Fibroblast of lung (primary cell): ENCODE measurements at regions not wholly inside any gene's neighbourhood (a gene's known extent, or its start where the extent isn't known, plus 50 kb on each side); places are given as distances from the start of the nearest gene placed in this dataset.

Experiments used
- DNase-seq, 2 donors: peaks; one replicate each; pipeline versions ENCODE4 v3.0.0 to v3.0.0-alpha.2; 2010; ENCODE audit warnings: low read depth in 2 of 2
- H2AFZ ChIP-seq: 2 replicates; pipeline ENCODE4 v1.5.1; 2012; ENCODE audit warnings: low read length, control low read depth, inconsistent platforms
- H3K27ac ChIP-seq: 2 replicates; pipeline ENCODE4 v1.5.1; 2011; ENCODE audit warnings: low read length, control low read depth; ENCODE audit not compliant: insufficient read depth
- H3K27me3 ChIP-seq: 2 replicates; pipeline ENCODE4 v1.5.1; 2011; ENCODE audit warnings: mild to moderate bottlenecking, low read length; ENCODE audit not compliant: control insufficient read depth, insufficient read depth
- H3K36me3 ChIP-seq: 2 replicates; pipeline ENCODE4 v1.5.1; 2011; ENCODE audit warnings: low read length; ENCODE audit not compliant: control insufficient read depth, insufficient read depth
- H3K4me1 ChIP-seq: 2 replicates; pipeline ENCODE4 v1.5.1; 2011; ENCODE audit warnings: low read length; ENCODE audit not compliant: control insufficient read depth, insufficient read depth; ENCODE audit errors: extremely low read depth
- H3K4me2 ChIP-seq: 2 replicates; pipeline ENCODE4 v1.5.1; 2011; ENCODE audit warnings: low read length, control low read depth; ENCODE audit not compliant: insufficient read depth; ENCODE audit errors: extremely low read depth
- H3K4me3 ChIP-seq, 4 experiments: fragments of 200-600 bp in 1 of 4; sonication (generic) in 1 of 4; replicated peaks in 1 of 4; 2 replicates each; pipeline ENCODE4 v1.5.1; 2011 to 2016; ENCODE audit warnings: low read length in 4 of 4, low read depth in 3 of 4, mild to moderate bottlenecking in 3 of 4, control low read depth in 2 of 4, inconsistent platforms in 1 of 4, mixed read lengths in 1 of 4; ENCODE audit not compliant: insufficient read depth in 1 of 4; ENCODE audit errors: control extremely low read depth in 1 of 4
- H3K79me2 ChIP-seq: 2 replicates; pipeline ENCODE4 v1.5.1; 2012; ENCODE audit warnings: mild to moderate bottlenecking, low read length, inconsistent platforms; ENCODE audit not compliant: control insufficient read depth, insufficient read depth
- H3K9ac ChIP-seq: 2 replicates; pipeline ENCODE4 v1.5.1; 2011; ENCODE audit warnings: mild to moderate bottlenecking, low read length, control low read depth; ENCODE audit not compliant: insufficient read depth
- H3K9me3 ChIP-seq: 2 replicates; pipeline ENCODE4 v1.5.1; 2012; ENCODE audit warnings: low read depth, low read length; ENCODE audit not compliant: control insufficient read depth, insufficient read depth
- H4K20me1 ChIP-seq: 2 replicates; pipeline ENCODE4 v1.5.1; 2011; ENCODE audit warnings: low read length; ENCODE audit not compliant: control insufficient read depth, insufficient read depth; ENCODE audit errors: extremely low read depth
- CTCF ChIP-seq, 2 donors: IDR thresholded peaks in 1 of 2; conservative IDR thresholded peaks in 1 of 2; 1 replicate in 1 of 2; 2 replicates in 1 of 2; pipeline ENCODE4 v1.5.1; 2011 to 2012; ENCODE audit warnings: low read length in 2 of 2, control low read depth in 1 of 2, inconsistent platforms in 1 of 2, low read depth in 1 of 2, mild to moderate bottlenecking in 1 of 2
- EZH2 ChIP-seq: IDR thresholded peaks from 2 replicates; pipeline ENCODE4 v1.5.1; 2012; ENCODE audit warnings: low read length, control low read depth, mild to moderate bottlenecking; ENCODE audit errors: missing control alignments

DNA sequence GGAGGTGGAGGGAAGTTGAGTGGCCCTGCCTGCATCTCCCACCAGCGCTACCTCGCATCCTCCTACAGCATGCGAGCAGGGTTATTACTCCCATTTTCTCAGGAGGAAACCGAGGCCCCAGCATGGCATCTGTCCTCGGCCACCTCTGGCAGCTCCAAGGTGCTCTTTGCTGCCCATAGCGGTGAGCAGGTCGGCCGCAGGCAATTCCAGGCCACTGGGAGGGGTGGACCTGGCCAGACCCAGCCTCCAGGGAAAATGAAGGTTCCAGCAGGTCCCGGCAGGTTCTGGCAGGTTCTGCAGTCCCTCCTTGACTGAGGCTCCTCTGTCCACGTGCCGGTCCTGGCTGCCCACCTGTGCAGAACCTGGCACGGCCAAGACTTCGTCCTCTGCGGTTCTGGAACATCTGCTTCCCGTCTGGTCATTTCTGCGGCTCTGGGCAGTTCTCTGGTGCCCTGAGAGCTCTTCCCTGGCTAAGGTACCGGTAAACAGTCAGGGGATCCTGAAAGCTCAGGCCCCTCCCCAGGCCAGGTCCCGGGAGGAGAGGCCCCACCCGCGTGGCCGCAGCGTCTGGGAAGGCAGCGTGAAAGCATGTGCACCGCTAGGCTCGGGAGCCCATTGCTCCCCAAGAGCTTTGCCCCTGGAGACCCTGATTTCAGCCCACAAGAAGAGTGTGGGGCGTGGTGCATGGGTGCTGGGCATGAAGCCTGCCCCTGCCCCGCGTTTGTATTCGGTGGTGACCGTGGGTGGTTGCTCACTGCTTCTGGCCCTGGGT, 112.0 kb upstream of the ADRA2C start:
- no peak overlapping the region for H3K27ac ChIP-seq
- H4K20me1 ChIP-seq = no peaks in the 10 kb centered on the region
- no peak overlapping the region for H3K4me2 ChIP-seq
- H3K36me3 ChIP-seq = no peaks in the 10 kb centered on the region
- H3K27me3 ChIP-seq = no peaks in the 10 kb centered on the region
- peaks cover 5% of the 10 kb centered on the region for H3K4me1 ChIP-seq
- H3K79me2 ChIP-seq = no peaks in the 10 kb centered on the region
- no peaks in the 10 kb centered on the region for H3K9me3 ChIP-seq
- no peak overlapping the region for H3K9ac ChIP-seq
- DNase-seq = no peak
- no peak overlapping the region for H3K4me3 ChIP-seq
- no peak for TF ChIP-seq CTCF (conservative IDR thresholded peaks at IDR 0.05 in 1 of 2, IDR thresholded peaks at IDR 0.05 in 1 of 2; ENCODE audit: low read depth in 1 of 2, low read length in 2 of 2)
- H2AFZ ChIP-seq = no peak overlapping the region

- Histone ChIP-seq H3K9ac (no peak overlapping the region), H4K20me1 (no peaks in the 10 kb centered on the region), H3K27me3 (peaks cover 3% of the 10 kb centered on the region), H3K4me1 (no peaks in the 10 kb centered on the region), H3K4me2 (no peak overlapping the region), H2AFZ (no peak overlapping the region), H3K36me3 (no peaks in the 10 kb centered on the region), H3K4me3 (no peak overlapping the region), H3K79me2 (no peaks in the 10 kb centered on the region), H3K27ac (no peak overlapping the region), H3K9me3 (no peaks in the 10 kb centered on the region)
- TF ChIP-seq CTCF (conservative IDR thresholded peaks at IDR 0.05 in 1 of 2, IDR thresholded peaks at IDR 0.05 in 1 of 2; ENCODE audit: low read depth in 1 of 2, low read length in 2 of 2) (no peak), EZH2 (no peak)
- no peak for DNase-seq
Observed at GRCh38 chr4:3652586-3652985, 113.6 kb upstream of the ADRA2C start.

- Histone ChIP-seq H3K4me2 (no peak overlapping the region), H2AFZ (no peak overlapping the region), H3K4me1 (no peaks in the 10 kb centered on the region), H3K27ac (no peak overlapping the region), H3K9me3 (no peaks in the 10 kb centered on the region), H3K9ac (no peak overlapping the region), H3K79me2 (no peaks in the 10 kb centered on the region), H3K4me3 (no peak overlapping the region), H3K36me3 (no peaks in the 10 kb centered on the region), H3K27me3 (peaks cover 3% of the 10 kb centered on the region), H4K20me1 (no peaks in the 10 kb centered on the region)
- DNase-seq = no peak
- no peak for TF ChIP-seq CTCF (conservative IDR thresholded peaks at IDR 0.05 in 1 of 2, IDR thresholded peaks at IDR 0.05 in 1 of 2; ENCODE audit: low read depth in 1 of 2, low read length in 2 of 2)
- no peak for TF ChIP-seq EZH2
Observed at GRCh38 chr4:3651267-3651845, 114.8 kb upstream of the ADRA2C start.
